Keratinocyte (primary cell): ENCODE measurements at regions not wholly inside any gene's neighbourhood (a gene's known extent, or its start where the extent isn't known, plus 50 kb on each side); places are given as distances from the start of the nearest gene placed in this dataset.

Experiments
- CTCF ChIP-seq, 3 experiments: IDR thresholded peaks in 1 of 3; conservative IDR thresholded peaks in 1 of 3; optimal IDR thresholded peaks in 1 of 3; 2 replicates in 2 of 3; 3 replicates in 1 of 3; pipeline versions ENCODE3 to v1.5.1; 2011; ENCODE audit warnings: low read length in 3 of 3, mild to moderate bottlenecking in 3 of 3, moderate library complexity in 2 of 3, control low read depth in 1 of 3, inconsistent platforms in 1 of 3; ENCODE audit not compliant: insufficient read depth in 2 of 3; ENCODE audit errors: extremely low read depth in 1 of 3
- EZH2 ChIP-seq: IDR thresholded peaks from one replicate; pipeline ENCODE4 v1.6.1; 2012; ENCODE audit warnings: inconsistent platforms, mild to moderate bottlenecking, low read length, moderate library complexity

DNA sequence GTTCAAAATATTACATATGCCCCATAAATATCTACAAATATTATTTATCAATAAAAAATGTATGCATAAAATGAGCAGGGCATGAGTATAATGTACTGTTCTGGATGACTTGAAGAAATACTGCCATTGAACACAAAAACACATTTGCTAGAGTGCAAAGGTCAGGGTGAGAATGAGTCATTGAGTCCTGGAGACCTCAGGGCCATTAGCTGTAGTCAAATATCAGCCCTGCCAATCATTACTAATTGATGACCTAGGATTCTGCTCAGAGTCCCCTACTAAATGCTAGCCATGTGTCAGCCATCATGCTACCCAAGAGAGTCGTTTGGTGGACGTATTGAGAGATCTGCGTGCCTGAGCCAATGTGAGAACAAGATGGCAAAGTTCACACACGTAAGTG is 80.3 kb upstream of the FAM169A start:
- TF ChIP-seq CTCF (optimal IDR thresholded peaks at IDR 0.05 in 1 of 3, IDR thresholded peaks at IDR 0.05 in 1 of 3, conservative IDR thresholded peaks at IDR 0.05 in 1 of 3; ENCODE audit: extremely low read depth in 1 of 3, insufficient read depth in 2 of 3, low read length in 3 of 3), result no peak
- no peak for TF ChIP-seq EZH2
